ENCODE measurements at regions not wholly inside any gene's neighbourhood (a gene's known extent, or its start where the extent isn't known, plus 50 kb on each side); places are given as distances from the start of the nearest gene placed in this dataset.

- TF ChIP-seq JUND (IDR thresholded peaks at IDR 0.05; ENCODE audit: low read depth, low read length) (no peak), CHD1 (IDR thresholded peaks at IDR 0.05; ENCODE audit: low read depth, low read length) (no peak), NR2F1 (conservative IDR thresholded peaks at IDR 0.05) (no peak), TAF1 (IDR thresholded peaks at IDR 0.05; ENCODE audit: borderline replicate concordance, low read depth, low read length) (no peak)
- TF ChIP-seq, protein P1, sequence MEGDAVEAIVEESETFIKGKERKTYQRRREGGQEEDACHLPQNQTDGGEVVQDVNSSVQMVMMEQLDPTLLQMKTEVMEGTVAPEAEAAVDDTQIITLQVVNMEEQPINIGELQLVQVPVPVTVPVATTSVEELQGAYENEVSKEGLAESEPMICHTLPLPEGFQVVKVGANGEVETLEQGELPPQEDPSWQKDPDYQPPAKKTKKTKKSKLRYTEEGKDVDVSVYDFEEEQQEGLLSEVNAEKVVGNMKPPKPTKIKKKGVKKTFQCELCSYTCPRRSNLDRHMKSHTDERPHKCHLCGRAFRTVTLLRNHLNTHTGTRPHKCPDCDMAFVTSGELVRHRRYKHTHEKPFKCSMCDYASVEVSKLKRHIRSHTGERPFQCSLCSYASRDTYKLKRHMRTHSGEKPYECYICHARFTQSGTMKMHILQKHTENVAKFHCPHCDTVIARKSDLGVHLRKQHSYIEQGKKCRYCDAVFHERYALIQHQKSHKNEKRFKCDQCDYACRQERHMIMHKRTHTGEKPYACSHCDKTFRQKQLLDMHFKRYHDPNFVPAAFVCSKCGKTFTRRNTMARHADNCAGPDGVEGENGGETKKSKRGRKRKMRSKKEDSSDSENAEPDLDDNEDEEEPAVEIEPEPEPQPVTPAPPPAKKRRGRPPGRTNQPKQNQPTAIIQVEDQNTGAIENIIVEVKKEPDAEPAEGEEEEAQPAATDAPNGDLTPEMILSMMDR (IDR thresholded peaks at IDR 0.05 in 2 of 3, conservative IDR thresholded peaks at IDR 0.05 in 1 of 3; ENCODE audit: control insufficient read depth in 2 of 3, extremely low read depth in 1 of 3, insufficient read depth in 1 of 3, low read depth in 3 of 3, low read length in 3 of 3), result no peak
Measured at GRCh38 chr20:11219192-11219591, 545.4 kb upstream of the JAG1 start.

Measured in GM12878 (cell line).